PC-9 (cell line): ENCODE measurements at regions not wholly inside any gene's neighbourhood (a gene's known extent, or its start where the extent isn't known, plus 50 kb on each side); places are given as distances from the start of the nearest gene placed in this dataset.

Experiments
- EZH2 ChIP-seq: fragments of 200-600 bp; sonication (generic); IDR thresholded peaks from 2 replicates; pipeline ENCODE4 v1.8.0; 2017; ENCODE audit warnings: antibody characterized with exemption, low read depth
- TF ChIP-seq, protein P1 (sequence below): fragments of 200-600 bp; sonication (generic); conservative IDR thresholded peaks from 2 replicates; pipeline ENCODE4 v1.6.1; 2017; ENCODE audit warnings: mixed run types, antibody characterized with exemption, mild to moderate bottlenecking, moderate library complexity

DNA sequence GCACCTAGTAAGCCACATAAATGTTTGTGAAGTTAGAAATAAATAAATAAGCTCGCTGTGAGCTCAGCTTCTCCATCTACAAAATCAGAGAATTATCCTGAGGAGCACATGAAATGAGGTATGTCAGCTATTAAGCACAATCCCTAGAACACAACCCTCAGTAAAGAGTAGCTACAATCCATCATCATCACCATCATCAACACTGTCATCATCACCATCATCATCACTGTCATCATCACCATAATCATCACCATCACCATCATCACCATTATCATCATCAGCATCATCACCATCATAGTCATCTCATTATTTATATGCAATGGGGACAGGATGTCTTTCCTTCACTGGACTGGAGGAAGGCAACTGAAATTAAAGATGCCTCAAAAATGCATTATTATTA, 189.6 kb downstream of the NPHP4 start:
- TF ChIP-seq, protein P1, sequence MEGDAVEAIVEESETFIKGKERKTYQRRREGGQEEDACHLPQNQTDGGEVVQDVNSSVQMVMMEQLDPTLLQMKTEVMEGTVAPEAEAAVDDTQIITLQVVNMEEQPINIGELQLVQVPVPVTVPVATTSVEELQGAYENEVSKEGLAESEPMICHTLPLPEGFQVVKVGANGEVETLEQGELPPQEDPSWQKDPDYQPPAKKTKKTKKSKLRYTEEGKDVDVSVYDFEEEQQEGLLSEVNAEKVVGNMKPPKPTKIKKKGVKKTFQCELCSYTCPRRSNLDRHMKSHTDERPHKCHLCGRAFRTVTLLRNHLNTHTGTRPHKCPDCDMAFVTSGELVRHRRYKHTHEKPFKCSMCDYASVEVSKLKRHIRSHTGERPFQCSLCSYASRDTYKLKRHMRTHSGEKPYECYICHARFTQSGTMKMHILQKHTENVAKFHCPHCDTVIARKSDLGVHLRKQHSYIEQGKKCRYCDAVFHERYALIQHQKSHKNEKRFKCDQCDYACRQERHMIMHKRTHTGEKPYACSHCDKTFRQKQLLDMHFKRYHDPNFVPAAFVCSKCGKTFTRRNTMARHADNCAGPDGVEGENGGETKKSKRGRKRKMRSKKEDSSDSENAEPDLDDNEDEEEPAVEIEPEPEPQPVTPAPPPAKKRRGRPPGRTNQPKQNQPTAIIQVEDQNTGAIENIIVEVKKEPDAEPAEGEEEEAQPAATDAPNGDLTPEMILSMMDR: no peak
- TF ChIP-seq EZH2: no peak
